Bronchial epithelial cell (primary cell): ENCODE measurements at regions not wholly inside any gene's neighbourhood (a gene's known extent, or its start where the extent isn't known, plus 50 kb on each side); places are given as distances from the start of the nearest gene placed in this dataset.

Experiments used
- DNase-seq: peaks from one replicate; pipeline ENCODE4 v3.0.0-alpha.2; 2010; ENCODE audit warnings: low read depth
- FAIRE-seq: peaks from 2 replicates; lab custom pipeline; 2011; peaks lifted over from hg19 to GRCh38; lab: Jason Lieb, UNC
- H3K27me3 ChIP-seq: 2 replicates; pipeline ENCODE4 v1.5.1; 2011; ENCODE audit warnings: low read length; ENCODE audit not compliant: control insufficient read depth, insufficient read depth
- H3K36me3 ChIP-seq: 2 replicates; pipeline ENCODE4 v1.5.1; 2011; ENCODE audit warnings: low read length; ENCODE audit not compliant: control insufficient read depth, insufficient read depth
- H3K4me3 ChIP-seq: 2 replicates; pipeline ENCODE4 v1.5.1; 2011; ENCODE audit warnings: mild to moderate bottlenecking, low read depth, low read length, control low read depth
- TF ChIP-seq, protein P1 (sequence below): IDR thresholded peaks from 2 replicates; pipeline ENCODE4 v1.5.1; 2011; ENCODE audit warnings: mild to moderate bottlenecking, moderate library complexity, low read length, control low read depth, inconsistent platforms; ENCODE audit not compliant: insufficient read depth, severe bottlenecking

DNA sequence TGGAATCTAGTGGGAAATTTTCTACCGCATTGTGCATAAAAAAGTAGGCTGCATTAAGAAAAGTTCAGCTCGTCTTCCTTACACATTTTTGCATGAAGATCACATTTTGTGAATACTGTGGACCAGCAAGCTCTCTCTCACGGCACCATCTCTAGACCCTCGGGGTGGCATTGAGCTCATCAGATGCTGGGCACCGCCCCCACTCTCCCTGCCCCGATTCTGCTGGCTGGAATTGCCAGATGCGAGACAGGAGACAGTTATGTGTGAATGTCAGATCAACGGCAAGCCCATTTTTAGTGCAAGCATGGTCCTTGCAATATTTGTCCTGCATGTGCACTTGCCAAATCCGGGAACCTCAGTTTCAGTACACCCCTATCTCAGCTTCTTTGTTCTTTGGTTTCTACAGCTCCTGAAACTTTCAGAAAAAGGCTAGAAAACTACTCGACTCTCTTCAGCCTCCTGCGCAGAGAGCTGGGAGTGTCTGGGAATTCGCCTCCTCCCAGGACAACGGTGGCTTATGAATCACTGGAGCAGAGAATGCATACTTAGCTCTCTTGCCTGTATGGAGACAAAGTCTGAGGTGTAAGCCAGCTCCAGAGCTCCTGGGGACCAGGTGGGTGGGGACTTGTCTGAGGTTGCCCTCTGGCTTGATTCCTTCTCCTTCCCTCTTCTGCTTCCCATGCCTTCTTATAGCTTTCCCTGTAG, 285.2 kb upstream of the ATP10A start:
- Histone ChIP-seq H3K27me3 (no peaks in the 10 kb centered on the region), H3K36me3 (no peaks in the 10 kb centered on the region), H3K4me3 (no peak overlapping the region)
- DNase-seq, result no peak
- FAIRE-seq, result no peak
- TF ChIP-seq, protein P1, sequence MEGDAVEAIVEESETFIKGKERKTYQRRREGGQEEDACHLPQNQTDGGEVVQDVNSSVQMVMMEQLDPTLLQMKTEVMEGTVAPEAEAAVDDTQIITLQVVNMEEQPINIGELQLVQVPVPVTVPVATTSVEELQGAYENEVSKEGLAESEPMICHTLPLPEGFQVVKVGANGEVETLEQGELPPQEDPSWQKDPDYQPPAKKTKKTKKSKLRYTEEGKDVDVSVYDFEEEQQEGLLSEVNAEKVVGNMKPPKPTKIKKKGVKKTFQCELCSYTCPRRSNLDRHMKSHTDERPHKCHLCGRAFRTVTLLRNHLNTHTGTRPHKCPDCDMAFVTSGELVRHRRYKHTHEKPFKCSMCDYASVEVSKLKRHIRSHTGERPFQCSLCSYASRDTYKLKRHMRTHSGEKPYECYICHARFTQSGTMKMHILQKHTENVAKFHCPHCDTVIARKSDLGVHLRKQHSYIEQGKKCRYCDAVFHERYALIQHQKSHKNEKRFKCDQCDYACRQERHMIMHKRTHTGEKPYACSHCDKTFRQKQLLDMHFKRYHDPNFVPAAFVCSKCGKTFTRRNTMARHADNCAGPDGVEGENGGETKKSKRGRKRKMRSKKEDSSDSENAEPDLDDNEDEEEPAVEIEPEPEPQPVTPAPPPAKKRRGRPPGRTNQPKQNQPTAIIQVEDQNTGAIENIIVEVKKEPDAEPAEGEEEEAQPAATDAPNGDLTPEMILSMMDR, result no peak

- Histone ChIP-seq H3K27me3 (no peaks in the 10 kb centered on the region), H3K4me3 (no peak overlapping the region), H3K36me3 (no peaks in the 10 kb centered on the region)
- TF ChIP-seq, protein P1, result no peak
- FAIRE-seq, result no peak
- no peak for DNase-seq
Observed at GRCh38 chr15:26146202-26146601, 283.1 kb upstream of the ATP10A start.

- no peak overlapping the region for H3K4me3 ChIP-seq
- FAIRE-seq (no peak), DNase-seq (no peak)
- TF ChIP-seq, protein P1, result no peak
- H3K36me3 ChIP-seq, result no peaks in the 10 kb centered on the region
- H3K27me3 ChIP-seq, result no peaks in the 10 kb centered on the region
Observed at GRCh38 chr15:26145796-26146195, 282.7 kb upstream of the ATP10A start.

DNA sequence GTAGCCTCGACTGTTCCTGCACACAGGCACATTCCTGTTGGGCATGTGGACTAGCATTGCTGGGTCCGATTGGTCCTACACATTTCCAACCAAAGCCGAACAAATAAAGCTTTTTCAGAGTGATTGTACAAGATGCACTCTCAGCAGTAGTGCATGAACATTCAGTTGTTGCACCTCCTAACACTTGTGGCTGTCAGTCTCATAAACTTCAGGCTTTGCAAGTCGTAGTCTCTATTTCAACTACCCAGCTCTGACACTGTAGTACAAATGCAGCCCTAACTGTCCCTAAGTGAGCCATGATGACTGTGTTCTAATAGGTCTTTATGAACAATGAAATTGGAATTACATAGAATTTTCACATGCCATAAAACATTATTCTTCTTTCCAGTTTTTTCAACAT, 281.7 kb upstream of the ATP10A start:
- FAIRE-seq (no peak), DNase-seq (no peak)
- Histone ChIP-seq H3K36me3 (no peaks in the 10 kb centered on the region), H3K27me3 (no peaks in the 10 kb centered on the region), H3K4me3 (no peak overlapping the region)
- TF ChIP-seq, protein P1, result no peak

DNA sequence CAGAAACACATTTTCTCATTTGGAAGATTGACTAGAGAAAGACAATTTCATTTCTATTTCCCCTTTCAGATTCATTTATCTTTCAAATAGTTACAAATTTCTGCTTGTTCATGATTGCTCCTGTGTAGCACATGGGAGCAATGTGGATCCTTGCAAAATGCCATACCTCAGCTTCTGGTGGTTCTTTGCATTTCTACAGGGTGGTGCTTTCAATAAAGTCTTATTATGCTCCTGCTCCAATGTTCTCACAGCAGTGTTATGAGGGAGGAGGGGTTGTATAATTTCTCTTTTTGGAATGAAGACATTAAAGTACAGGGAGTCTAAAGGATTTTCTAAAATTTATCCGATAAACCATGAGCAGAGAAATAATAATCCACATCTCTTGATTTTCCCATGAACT, 280.1 kb upstream of the ATP10A start:
- H3K27me3 ChIP-seq, result no peaks in the 10 kb centered on the region
- TF ChIP-seq, protein P1, result no peak
- no peak for FAIRE-seq

DNA sequence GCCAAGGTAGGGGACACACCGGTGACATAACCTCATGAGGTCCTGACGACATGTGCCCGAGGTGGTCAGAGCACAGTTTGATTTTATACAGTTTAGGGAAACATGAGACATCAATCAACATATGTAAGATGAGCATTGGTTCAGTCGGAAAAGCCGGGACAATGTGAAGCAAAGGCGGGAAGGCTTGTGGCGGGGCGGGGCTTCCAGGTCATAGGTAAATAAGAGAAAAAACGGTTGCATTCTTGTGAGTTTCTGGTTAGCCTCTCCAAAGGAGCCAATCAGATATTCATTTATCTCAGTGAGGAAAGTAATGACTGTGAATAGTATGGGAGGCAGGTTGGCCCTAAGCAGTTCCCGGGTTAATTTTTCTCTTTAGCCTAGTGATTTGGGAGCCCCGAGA, 271.7 kb upstream of the ATP10A start:
- FAIRE-seq, result no peak
- H3K27me3 ChIP-seq, result no peaks in the 10 kb centered on the region
- no peak overlapping the region for H3K4me3 ChIP-seq
- TF ChIP-seq, protein P1, result no peak
- no peaks in the 10 kb centered on the region for H3K36me3 ChIP-seq
- DNase-seq, result no peak

More for the DNA sequence above, 280.1 kb upstream of the ATP10A start:
- no peaks in the 10 kb centered on the region for H3K36me3 ChIP-seq
- no peak for DNase-seq
- no peak overlapping the region for H3K4me3 ChIP-seq
